ENCODE measurements at regions not wholly inside any gene's neighbourhood (a gene's known extent, or its start where the extent isn't known, plus 50 kb on each side); places are given as distances from the start of the nearest gene placed in this dataset.
A peak's percentile ranks its signal among the peaks of the same experiment; 100 is the strongest.
"Not testable (repeated sequence)": the region's sequence is repeated elsewhere in the genome, so short reads cannot be mapped to it uniquely, and the experiment has no call there.

DNA sequence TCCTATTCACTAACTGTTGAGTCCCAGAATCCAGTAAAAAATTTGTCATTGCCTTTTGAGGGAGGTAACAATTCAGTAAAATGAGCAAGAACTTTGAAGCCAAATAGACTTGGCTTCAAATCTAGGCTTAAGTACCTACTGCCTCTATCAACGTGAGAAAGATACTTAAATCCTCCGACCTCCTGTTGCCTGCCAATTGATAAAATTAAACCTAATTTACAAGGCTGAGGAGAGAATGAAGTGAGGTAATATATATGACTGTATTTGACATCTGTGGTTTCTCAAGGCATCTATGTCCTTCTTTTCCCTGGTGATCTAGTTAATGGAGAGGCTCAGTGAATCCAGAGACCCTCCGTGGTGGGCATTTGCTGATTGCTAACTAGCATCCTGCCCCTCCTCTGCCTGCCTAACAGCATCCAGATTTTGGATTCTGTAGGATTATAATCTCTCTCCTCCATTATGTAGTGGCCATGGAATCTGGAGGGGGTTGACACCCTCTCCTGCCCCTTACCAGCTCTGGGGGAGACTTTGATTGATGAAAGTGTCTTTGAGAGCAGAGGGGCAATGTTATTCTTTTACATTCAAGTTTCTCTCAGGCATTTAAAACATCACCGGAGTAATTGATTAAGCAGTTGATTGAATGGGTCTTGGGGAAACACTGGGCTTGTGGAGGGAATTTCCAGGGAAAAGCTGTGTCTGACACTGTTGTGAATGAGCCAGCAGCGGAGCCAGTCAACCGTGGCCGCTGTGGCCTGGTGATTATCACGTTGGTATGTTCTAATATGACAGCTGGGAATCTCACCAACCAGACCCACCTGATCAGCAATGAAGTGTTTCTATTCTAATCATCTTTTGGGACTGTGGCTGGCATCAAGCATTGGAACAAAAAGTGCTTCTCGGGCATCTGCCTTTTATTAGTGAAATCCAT, 140.7 kb upstream of the FAM78B start:
- DNase-seq = no peak

DNA sequence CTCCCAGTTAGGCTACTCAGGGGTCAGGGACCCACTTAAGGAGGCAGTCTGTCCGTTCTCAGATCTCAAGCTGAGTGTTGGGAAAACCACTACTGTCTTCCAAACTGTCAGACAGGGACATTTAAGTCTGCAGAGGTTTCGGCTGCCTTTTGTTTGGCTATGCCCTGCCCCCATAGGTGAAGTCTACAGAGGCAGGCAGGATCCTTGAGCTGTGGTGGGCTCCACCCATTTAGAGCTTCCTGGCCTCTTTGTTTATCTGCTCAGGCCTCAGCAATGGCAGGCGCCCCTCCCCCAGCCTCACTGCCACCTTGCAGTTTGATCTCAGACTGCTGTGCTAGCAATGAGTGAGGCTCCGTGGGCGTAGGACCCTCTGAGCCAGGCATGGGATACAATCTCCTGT, 149.5 kb upstream of the FAM78B start:
- not testable (repeated sequence) for DNase-seq

DNA sequence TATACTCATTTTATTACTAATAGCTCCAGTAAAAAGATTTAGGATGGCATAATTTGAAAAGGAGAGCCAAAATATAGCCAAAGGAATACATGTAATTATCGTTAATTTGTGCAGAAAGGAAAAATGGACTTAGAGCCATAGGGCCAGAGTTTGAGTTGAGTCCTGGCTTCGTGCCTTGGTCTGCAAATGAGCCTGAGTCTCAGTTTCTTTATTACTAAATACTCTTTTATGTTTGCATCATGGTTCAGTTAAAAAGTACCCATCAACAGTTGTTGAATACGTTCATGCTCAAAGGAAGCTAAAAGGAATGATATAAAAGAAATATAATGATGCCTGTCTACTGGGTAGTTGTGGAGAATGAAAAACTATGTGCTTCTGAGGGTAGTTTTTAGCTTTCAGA, 155.7 kb upstream of the FAM78B start:
- no peak for DNase-seq

DNA sequence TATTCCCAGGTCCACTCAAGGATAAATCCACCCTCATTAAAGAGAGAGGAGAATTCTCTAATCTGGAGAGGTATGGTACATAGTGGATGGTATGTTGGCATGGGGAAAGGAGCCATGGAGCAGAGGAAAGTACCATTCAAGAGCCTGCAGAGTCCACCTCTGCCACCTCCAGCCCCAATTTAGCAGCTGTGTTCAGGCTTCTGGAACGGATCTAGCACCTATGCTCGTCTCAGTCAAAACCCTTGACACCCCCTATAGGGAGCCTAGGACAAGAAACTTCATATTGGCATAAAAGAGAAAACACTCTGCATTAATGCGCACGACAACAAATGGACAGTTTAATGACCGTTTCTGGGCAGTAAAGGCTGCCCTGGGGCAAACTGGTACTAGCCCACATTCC, 161.1 kb upstream of the FAM78B start:
- no peak for DNase-seq

DNA sequence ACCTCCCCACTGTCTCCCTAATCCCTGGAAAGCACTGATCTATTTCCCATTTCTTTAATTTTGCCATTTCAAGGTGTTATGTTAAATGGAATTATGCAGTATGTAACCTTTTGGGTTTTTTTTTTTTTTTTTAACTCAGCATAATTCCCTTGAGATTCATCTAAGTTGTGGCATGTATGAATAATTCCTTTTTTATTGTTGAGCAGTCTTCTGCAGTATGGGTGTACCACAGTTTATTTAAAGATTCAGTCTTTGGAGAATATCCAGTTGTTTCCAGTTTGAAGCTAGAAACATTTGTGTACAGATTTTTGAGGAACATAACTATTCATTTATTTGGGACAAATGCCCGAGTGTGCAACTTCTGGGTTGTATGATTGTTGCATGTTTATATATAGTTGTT, 162.2 kb upstream of the FAM78B start:
- no peak for DNase-seq

DNA sequence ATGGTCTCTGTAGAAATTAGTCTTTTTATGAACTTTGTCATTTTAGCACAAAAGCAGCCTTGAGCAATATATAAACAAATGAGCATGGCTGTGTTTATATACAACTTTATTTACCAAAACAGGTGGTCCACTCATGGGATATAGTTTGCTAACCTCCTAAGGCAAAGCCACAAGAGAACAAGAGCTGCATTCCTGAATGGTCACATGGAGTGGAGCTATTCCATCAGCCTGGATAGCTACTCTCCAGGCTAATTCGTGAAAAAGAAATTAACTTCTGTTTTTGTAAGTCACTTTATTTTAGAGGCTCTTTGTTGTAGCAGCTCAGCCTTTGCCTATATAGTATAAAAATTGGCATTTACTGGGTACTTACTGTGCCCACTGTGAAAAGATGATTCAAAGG, 163.3 kb upstream of the FAM78B start:
- DNase-seq = no peak

DNA sequence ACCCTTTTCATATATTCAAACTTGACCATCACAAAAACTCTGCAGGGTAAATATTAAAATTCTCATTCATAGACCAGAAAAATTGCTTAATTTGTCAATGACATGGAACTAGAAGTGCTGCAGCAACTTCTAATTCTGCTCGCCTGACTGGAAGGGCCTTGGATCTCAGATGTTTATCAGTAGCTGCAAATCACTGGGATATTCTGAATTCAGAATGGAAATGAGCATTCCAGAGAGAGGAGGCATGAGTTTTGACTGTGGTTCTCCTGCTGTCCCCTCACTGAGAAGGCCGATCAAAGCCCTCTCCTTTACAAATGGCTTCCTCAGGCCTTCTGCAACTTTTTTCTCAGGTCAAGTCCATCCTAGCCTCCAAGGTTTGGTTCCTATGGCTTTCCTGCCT, 171.3 kb upstream of the FAM78B start:
- DNase-seq = no peak

DNA sequence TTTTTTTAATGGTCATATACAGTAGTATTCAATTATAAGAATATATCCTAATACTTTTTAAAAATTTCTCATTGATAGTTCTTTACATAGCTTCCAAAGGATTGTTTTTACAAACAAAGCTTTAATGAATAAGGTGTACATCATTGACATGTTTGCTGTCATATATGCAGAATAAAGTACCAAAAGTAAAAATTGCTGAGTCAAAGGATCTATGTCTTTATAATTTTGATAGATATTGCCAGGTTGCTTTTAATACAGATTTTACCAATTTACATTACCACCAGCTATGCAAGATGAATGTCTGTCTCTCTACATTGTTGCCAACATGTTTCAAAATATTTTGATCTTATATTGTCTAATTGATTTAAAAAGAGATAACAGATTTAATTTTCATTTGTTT, 173.9 kb upstream of the FAM78B start:
- DNase-seq = no peak

DNA sequence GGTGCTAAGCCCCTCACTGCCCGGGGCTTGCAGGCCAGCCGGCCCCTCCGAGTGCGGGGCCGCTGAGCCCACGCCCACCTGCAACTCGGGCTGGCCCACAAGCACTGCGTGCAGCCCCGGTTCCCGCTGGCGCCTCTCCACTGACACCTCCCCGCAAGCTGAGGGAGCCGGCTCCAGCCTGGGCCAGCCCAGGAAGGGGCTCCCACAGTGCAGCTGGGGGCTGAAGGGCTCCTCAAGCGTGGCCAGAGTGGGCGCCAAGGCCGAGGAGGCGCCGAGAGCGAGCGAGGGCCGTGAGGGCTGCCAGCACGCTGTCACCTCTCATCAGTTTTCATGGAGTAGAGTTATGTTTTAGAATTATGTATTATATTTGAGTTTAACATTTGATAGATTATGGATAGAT, 176.5 kb upstream of the FAM78B start:
- no peak for DNase-seq

DNA sequence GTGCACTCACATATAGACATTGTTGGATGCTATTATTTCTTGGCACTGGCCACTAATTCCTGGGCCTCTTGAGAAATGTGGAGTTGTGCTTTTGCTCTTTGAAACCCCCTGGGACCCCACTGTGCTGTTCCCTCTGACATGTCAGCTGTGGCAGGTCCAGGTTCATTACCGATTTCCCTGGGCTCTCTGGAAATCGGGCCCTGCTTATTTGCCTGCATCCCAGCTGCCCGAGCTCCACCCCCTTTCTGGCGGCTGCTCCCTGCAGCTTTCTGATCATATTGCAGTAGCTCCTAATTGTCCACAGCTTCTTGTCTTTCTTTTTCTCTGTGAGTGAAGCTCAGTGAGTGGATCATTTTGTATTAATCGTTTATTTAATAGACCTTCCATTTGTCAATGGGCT, 183.7 kb upstream of the FAM78B start:
- no peak for DNase-seq

DNA sequence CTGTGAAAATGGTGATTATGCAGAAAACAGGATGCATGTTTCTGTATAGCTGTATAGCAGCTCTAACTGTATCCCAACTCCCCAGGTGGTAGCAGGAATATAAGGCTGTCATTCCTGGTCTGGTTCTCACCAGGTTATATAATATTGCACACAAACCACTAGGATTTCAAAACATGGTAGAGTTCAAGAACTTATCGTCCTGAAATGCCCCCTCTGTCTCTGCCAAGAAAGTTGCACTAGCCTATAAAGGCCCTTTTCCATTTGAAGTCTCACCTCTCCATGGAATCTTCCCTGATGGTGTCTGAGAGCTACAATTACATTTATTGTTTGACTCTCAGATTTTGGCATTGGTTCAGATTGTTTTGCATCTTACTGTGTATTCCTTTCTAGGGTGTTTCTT, 184.9 kb upstream of the FAM78B start:
- DNase-seq = no peak

DNA sequence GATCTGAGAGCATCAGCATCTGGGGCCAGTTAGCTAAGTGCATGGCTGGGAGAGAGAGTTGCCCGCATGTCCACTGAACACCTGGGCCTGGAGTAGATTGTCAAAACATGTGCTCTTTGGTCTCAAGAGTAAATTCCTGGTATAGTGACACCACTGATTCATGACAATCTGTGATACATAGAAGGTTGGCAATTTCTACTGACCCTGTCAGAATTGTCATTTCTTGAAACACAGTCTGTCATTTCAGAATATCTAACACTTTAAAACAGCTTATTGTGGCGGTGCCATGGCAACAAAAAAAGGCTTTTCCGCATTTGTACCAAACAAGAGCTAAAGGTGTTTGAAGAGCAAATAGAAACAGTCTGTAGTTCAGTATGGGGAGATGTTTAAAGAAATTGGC, 186.4 kb upstream of the FAM78B start:
- DNase-seq = no peak

DNA sequence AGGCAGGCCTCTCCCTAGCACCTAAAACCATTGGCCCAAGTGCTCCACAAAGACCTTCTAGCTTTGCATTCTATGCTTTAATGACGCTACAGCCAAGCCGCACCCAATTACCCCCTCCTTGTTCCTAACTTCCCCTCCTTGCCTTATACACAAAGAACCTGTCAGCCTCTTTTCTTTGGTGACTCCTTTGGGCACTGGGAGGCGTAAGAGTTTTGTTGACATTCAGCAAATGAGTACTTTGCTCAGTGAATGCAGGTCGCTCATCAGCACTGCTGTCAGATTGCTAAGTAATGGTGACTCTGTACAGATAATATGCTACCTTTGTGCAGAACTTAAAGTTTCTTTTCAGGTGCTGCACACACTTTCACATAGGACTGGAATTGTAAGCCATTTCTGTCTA, 187.6 kb upstream of the FAM78B start:
- no peak for DNase-seq

DNA sequence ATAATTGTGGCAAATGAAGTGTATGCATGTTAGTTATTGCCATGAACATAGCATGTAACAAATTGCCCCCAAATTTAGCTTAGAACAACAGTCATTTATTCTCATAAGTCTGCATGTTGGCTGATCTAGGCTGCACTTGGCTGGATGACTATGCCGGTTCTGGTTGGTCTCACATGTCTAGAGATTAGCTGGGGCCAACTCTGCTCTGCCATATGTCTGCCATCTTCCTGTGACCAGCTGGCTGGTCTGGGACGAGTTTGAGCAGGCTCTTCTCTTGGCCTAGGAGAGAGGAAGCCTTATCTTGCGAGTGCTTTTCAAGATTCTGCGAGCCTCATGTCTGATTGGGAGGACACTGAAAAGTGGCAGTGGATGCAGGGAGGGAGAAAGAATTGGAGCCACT, 198.3 kb upstream of the FAM78B start:
- DNase-seq = no peak

DNA sequence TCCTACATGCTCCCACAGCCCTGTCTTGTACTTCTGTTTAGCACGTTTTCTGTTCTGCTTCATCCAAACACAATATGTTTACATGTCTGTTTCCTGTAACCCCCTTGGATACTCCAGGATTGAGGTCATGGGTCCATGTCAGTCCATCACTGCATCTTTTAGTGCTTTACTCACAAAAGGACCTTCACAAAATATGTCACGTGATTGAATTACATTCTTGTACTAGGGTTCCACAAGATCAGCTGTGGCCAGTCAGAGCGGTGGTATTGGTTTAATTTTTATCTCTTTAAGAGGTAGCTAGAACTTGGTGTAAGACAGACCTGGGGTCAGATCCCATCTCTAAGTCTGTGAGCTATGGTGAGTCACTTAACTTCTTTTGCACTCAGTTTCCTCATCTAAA, 201.2 kb upstream of the FAM78B start:
- no peak for DNase-seq

DNA sequence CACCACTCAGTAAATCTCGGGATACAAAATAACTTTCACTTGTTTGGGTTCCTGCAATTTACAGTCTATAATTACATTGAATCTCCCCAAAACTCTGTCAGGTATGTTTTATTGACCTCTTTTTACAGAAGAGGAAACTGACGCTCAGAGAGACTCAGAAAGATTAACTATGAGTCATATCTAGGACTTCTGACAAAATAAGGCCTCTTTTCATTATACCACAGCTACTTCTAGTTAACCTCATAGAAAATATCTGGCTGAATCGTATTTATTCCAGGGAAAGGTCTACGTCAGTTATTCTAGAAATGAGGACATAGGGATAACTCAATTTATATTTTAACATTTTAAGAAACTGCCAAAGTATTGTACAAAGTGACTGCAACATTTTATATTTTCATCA, 211.1 kb upstream of the FAM78B start:
- no peak for DNase-seq

DNA sequence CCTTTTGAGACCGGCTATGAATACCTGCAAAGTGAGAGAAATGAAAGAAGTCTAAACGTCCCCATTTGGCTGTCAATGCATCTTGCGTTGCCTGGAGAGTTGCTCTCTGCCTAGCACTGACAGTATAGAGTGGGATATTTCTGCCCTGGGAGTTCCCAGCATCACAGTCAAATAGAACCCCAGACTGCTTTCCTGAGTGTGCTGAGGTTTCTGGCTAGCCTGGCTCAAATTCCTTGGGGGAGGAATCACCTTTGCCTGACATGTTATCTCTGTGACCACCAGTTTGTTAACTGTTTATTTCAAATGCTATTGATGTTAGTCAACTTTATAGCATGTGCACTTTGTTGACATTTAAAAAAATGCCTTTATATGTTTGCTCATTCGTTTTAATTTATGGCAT, 212.0 kb upstream of the FAM78B start:
- DNase-seq = no peak

DNA sequence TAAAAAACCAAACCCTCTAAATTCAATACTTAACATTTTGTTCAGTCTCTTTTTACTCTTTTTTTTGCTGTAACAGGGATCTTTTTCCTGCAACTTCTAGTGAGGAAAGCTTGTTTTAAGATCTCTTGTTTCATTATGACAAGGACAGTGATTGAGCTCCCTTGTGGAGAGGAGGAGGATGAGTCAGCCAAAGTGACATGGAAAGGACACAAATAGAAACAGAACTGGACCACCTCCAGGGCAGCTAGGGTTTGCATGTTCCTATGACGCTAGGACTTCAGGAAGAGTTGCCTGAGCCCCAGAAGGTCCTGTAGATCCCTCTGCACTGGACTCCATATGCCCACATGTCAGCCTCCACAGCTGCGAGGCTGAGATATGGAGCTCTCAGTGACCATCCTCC, 212.6 kb upstream of the FAM78B start:
- no peak for DNase-seq

DNA sequence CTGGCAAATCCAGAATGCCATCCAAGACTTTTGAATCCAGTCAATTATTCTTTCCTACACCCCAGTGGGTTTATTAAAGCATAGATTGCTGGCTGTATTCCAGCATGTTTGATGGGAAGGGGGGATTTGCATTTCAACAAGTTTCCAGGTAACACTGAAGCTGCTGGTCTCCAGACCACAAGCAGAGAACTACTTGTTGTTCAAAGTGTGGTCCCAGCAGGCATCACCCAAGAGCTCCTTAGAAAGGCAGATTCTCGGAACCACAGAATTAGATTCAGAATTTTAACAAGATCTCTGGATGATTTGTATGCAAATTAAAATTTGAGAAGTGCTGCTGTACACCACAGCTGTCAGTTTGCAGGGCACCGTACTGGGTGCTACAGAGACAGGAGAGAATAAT, 216.3 kb upstream of the FAM78B start:
- DNase-seq = peak; percentile 21

DNA sequence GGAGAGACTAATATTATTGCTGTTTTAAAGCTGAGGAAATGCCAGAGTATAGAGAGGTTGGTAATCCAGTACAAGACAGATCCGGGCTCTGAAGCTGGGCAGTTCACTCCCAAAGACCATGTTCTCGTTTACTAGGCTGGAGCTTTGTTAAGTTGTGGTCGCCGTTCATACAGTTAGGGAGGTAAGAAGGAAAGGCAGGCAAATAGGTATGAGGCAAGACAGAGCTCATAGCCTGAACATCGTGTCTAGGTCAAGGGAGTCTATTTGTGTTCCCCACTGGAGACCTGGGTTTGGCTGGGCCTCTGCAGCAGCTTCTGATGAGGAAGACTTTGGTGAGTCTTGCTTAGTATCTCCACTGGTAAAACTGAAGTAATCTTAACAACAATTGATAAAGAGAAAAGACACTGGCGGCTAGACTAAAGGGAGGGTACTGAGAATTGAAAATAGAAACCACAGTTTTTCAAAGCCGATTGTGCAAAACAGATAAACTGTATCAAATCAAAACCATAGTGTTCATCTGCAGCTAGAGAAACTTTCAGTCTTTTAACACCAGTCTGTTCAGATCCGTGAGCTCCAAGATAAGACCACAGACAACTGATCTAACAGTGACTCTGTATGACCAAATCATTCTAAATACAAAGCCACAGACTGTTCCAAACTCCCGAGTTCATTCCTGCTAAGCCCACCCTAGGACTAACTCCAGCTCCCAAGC, 217.0 kb upstream of the FAM78B start:
- DNase-seq = no peak

DNA sequence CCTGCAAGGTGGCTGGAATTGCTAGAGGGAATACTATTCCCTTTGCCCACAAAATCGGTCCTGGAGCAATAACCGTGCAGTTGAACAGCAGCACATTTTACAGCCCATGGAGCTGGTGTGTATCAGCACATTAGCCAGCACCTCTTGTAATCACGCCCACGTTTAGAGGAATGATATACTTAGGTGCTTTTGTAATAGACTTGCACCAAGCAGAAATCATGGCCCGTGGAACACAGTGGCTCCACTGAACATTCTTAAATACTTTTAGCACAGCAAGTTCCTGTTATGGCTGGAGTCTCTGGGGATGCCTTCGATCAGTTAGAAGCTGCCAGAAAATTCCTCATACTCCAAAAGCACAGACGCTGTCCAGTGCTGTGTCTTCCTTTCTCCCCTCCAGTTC, 218.1 kb upstream of the FAM78B start:
- DNase-seq = no peak

DNA sequence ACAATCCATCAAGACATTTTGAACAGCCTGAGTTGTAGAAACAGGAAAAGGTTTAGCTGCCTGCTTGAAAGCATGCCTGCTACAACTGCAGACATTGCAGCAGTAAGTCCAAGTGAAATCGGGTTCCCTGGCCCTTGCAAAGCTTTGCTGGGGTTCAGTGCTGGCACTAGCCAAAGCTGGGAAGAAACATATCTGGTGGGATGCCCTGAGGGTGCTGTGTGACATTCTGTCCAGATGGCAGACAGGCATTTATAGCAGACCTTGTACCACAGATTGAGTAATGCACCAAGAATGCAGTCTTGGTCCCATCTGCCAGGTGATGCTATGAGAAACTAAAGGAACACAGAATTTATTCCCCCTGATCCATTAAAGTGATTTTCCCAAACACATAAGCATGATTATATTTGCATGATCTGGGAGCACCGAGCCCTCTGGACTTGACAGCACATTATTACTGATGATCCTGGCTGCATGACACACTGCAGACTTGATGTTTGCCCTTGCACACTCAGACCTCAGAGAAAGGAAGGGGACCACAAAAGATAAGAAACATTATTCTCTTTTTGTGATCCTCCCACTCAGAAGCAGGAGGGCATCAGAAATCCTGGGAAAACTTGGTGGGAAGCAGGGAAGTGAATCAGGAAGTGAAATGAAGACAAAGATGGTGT, 223.7 kb upstream of the FAM78B start:
- DNase-seq = no peak

DNA sequence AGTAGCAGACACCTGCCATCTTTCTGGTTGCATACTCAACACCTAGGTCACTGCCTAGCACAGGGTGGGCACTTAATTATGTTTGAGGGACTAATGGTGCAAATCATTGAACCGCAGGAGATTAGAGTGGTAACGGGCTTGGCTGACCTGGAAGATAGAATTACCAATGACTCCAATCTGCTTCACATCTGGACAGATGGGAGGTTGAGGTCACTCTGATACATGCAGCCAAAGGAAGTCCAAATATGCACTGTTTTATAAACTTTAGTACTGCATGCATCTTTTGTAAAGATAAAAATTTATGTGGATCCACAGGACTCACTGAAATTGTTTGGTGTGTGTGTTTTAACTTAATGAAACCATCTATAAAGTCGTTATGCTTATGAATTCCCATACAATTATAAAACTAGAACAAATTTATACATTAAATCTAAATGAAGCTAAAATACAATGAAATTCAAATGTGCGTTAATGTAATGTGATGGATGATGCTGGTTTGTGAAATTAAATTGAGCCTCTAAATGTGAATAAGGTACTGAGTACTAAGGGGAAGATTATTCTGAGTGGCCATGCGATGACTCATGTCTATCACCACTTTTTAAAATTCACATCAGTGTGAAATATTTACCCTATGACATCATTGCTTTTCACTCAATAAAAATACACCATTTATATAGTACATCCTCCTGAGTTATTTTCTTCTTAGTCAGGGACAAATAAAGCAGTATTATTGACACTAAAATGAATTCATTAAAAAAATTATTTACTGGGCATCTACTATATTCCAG, 224.7 kb upstream of the FAM78B start:
- no peak for DNase-seq

Measured in NCI-H1048 (cell line).